Muscle of arm (tissue), 1 donor: ENCODE measurements at regions not wholly inside any gene's neighbourhood (a gene's known extent, or its start where the extent isn't known, plus 50 kb on each side); places are given as distances from the start of the nearest gene placed in this dataset.
"Not testable (repeated sequence)": the region's sequence is repeated elsewhere in the genome, so short reads cannot be mapped to it uniquely, and the experiment has no call there.

Source experiments
- DNase-seq: peaks from one replicate; pipeline ENCODE4 v3.0.0-alpha.2; 2013

DNA sequence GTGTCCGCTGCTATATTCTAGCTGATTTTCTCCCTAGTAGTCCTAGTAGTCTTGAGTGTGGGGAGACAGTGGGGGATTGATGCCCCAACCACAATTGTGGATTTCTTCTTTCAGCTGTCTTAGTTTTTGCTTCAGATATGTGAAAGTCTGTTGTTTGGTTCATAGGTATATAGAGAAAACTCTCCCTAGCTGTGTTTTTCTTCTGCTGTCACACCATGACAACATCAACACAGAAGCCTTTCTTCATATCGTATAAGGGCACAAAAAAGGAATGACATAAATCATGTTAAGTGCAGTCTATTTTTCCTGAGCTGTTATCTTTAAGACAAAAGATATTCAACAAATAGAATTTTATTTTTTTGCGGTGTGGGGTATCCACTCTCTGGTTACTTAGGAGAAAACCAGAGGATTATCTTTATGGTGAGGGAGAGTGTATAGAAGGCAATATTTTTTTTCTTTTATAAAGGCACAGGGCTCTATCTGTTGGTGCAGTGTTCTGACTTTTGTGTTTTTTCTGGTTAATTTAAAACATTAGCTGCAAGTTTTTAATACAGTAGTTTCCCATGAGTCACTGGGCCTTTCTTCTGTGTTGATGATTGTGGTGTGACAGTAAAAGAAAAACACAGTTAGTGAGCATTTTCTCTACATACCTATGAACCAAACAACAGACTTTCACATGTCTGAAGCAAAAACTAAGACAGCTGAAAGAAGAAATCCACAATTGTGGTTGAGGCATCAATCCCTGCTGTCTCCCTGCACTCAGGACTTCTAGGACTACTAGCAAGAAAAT lies 139.3 kb upstream of the PLGLB2 start:
- DNase-seq = not testable (repeated sequence)

DNA sequence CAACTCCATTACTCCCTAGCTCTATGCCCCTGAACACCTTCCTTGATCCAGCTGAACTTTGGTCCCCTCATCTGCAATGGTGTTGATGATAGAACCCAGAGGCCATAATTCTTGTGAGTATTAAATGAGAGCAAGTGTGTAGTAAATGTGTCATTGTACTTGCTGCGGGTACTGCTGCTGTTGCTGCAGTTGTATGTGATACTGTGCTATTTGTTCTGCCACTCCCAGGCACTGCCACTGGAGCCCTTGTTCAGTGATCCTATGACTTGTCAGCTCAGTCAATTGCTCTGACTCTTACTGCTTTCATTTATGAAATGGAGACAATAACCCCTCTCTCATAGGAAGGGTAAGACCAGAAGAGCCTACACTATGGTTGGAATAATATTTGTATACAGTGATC lies 136.9 kb upstream of the PLGLB2 start:
- not testable (repeated sequence) for DNase-seq

DNA sequence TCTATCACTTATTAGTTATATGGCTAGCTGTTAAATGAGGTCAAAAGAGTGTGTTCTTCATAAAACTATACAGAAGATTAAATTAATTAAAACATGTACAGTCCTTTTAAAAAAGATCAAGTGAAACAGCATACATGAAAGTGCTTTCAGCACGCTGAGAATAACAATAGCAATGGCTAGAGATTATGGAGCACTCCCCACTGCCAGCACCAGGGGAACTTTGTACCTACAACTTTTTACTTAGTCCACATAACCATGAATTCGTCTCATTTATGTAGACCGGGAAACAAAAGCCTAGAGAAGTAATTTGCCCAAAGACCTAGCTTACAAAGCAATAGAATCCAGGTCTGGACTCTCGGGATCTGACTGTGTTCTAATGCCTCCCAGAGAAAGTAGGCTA lies 136.5 kb upstream of the PLGLB2 start:
- DNase-seq = not testable (repeated sequence)

DNA sequence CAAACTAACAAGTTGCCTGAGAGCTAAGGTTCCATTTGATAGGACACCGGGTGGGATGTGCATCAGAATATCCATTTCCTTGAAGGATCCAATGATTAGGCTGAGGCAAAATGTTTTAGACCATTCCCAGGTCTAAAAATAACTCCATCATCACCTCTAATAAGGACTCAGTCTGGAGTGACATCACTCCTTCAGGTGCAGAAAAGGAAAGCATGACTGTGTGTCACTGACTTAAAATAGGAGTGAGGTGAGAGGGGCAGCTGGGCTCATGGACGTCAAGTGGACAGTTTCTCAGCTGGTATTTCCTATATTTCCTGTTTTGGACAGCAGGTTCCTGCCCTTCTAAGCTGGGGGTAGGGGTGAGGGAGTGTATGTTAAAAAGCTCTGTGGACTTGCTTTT lies 135.9 kb upstream of the PLGLB2 start:
- DNase-seq = not testable (repeated sequence)

DNA sequence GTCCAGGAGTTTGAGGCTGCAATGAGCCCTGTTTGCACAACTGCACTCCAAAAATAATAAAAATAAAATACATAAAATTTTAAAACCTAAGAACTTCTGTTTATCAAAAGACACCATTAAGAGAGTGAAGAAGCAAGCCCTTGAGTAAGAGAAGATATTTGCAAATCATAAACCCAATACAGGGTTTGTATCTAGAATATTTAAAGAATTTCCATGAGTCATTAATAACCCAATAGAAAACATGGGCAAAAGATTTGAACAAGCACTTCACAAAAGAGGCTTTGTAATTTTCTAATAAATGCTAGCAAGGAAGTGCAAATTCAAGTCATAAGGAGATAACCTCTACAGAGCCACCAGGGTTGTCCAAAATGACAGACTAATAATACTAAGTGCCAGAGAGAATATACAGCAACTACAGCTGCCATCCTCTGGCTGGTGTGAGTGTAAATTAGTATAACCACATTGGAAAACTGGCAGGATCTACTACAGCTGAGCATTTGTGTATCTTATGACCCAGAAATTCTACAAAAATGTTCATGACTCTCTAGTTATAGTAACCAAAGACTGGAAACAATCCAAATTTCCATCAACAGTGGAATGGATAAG lies 133.0 kb upstream of the PLGLB2 start:
- DNase-seq = not testable (repeated sequence)

DNA sequence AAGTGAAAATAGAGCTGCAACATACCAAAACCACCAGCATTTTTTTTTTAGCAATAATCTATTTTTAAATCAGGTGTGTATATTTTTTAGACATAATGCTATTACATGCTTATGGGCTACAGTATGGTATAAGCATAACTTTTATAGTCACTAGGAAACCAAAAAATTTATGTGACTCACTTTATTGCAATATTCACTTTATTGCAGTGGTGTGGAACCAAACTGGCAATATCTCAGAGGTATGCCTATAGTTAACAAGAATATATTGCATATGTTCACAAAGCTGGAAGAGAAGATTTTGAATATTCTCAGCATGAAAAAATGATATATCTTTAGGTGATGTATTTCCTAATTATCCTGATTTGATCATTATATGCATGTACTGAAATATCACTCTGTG lies 128.8 kb upstream of the PLGLB2 start:
- not testable (repeated sequence) for DNase-seq

DNA sequence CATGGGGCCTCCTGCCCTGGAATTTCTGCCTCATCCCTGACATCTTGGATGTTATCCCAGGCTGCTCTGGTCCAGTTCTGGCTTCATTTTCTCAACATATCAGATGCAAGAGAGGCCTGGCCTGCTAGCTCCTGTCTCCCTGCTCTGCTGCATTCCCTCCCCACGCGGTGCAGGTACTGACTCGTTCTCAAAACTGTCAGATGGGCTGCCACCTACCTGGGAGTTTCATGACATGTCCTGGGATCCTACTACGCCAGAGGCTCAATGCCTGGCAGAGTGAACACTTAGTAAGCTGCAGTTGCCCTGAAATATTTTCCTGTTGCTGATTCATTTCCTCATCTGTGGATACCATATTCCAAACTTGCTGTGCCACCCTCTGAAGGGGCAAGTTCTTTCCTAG lies 126.7 kb upstream of the PLGLB2 start:
- not testable (repeated sequence) for DNase-seq

DNA sequence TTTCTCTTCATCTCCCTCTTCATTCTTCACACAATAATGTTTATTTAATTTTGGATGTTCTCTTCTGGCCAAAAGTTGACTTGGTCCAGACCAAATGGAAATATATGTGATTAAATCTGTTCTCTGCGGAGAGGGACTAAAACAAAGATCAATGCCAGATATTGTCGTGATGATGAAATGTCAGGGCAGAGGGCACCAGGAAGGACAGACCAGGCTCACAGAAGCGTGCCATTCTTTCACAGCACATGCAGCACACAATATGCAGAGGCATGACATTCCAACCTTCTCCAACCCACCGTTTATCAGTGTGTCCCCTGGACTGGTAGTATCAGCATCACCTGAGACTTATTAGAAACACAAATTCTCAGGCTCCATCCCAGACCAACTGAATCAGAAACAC lies 125.2 kb upstream of the PLGLB2 start:
- not testable (repeated sequence) for DNase-seq

DNA sequence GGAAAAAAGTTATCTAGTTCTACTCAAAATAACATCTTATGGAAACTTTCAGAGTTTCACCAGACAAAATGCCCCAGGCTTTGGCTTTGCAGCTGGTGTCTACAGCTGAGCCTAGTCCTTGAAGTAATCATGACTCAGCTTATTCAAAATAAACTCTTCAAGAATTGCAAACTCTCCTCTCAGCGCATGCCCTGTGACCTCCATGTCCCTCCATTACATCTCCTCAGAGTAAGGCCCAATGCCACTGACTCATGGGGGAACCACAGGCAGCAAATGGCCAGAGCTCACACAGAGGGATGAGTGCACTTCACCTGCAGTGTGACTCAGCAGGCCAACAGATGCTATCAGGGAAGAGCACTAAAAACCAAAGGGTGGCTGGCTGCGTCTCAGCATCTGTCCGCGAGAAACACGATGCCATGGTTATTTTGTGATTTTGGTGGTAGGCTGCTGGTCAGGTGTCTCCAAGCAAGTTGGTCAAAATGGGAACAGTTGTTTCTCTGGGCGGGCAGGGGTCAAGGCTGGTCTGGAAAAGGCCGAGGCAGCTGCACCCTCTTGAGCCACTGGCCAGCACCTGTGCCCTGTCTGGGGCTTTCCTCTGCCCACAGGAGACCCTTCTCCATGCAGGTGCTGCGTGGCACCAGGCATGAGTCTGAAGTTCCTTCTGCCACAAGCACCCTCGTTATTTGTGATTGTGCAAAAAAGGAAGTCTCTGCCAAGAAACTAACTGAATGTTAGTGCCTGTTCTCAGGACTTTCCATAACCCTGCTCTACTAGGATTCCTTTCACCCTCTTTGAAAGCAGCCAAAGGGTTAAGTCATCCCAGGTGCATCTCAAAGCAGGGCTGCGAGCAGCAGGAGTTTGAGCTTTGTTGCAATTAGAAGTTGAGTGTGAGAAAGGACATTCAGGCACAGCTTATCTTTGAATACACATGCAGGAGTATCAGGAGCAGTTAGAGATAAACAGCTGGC lies 118.1 kb upstream of the PLGLB2 start:
- not testable (repeated sequence) for DNase-seq

DNA sequence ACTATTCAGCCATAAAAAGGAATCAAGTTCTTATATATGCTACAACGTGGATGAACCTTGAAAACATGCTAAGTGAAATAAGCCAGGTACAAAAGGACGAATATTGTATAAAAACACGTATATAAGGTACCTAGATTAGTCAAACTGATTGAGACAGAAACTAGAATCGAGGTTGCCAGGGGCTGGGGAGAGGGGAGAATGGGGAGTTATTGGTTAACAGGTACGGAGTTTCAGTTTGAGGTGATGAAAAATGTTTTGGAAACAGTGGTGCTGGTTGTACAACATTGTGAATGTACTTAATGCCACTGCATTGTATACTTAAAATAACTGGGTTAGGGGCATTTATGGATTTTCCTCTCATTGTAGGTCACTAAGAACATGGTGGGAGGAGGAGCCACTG lies 117.0 kb upstream of the PLGLB2 start:
- not testable (repeated sequence) for DNase-seq

DNA sequence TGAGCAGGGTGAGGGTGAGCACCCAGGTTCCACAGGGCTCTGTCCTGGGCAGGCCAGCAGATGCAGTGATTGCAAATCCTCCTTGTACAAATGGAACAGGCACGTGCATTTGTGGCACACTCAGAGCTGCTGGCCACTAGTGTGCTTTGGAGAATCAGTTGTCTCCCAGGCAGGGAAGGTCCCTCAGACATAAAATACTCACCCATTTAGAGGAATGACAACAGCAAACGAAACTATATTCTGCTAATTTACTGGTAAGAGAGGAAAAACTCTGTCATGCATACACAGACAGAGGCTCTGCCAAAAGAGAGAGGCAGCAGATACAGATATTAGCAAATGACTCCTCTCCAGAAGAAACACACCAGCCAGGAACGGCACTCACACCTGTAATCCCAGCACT lies 116.5 kb upstream of the PLGLB2 start:
- not testable (repeated sequence) for DNase-seq

DNA sequence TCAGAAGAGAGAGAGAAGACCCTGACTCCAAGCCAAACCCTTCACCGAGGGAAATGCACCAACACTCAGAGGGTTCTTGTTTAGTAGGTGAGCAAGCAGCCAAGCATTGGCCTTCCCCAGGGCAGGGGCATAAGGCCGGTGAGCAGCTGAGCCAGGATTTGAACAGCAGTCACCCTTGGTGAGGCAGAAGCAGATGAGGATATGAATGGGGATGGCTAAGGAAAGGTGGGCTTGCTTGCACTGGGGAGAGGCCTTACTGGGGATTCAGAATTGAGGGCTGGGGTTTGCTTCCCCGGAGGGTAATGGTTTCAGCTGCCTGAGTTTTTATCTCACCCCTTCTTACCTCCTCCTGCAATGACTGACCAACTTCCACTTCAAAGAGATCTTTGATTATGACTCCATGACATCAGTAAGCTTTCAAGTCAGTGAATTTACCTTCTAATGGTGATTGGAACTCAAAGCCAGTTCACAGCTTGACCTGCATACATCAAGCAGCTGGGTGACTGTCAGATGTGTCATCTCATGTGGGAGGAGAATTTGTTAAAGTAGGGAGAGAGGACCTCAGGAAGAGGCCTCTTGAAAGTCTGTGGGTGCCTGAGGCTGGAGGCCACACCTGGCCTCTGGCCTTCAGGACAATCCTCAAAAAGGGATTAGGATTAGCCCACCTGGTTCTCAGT lies 114.5 kb upstream of the PLGLB2 start:
- DNase-seq = not testable (repeated sequence)

DNA sequence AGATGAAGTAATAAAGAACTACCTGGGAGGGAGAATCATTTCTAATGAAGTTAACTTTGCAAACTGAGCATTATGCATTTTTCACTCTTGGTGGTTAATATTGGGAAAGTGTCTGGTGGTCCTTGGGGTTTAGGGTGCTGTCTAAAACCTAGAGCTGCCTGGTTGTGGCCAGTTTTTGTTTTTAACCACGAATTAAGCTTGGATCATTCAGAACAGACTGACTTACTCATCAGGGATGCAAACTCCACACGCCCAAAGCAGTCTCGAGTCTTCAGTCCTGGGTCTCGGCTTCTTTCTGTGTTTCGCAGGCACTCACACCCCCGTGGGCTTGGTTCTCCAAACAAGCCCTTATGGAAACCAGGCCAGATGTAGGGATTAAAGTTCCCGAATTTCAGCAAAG lies 113.8 kb upstream of the PLGLB2 start:
- not testable (repeated sequence) for DNase-seq

DNA sequence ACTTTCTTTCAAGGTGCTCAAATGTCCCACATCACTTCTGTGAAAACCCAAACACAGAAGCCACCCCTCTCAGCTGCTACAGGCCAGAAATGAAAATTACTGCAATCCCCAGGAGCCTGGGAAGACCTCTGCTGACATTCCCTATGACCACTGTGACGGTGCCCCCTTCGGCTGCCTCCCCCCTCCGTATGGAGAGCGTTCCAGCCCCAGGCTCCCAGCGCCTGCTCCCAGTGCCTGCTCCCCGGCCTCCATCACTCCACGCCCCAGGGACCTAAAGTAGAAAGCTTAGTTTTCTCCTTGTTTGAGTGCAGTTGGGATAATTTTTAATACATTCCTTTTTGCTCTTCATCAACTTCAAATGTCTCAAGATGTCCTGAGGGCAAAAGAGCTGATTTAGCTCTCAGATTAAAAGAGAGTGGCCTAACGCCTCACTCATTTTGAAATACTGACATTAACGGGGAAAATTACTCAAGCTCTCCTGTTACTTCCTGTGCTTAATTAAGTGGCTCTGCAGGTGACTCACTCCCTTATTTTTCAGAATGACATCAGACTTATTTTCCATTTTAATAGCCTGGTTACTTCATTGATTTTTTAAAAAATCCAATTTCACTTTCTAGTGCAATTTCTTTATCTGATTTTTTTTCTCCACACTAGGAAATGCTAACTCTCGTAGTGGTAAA lies 112.8 kb upstream of the PLGLB2 start:
- DNase-seq = not testable (repeated sequence)

DNA sequence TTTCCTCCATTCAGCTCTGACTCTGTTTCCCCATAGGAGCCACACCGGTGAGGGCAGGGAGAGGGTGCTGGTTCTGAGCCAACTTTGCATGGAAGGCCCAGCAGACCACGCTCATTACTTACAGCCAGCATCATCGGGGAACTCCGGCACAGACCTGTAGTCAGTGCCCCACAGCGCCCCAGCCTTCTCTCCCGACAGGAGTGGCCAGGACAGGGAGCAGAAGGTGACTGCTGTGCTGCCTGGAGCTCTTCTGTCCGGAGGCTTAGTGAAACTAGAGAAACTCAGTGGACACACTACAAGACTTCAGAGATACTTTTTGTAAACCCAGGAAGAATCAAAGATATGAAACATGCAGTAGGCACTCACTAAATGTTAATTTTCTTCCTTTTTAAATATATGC lies 111.6 kb upstream of the PLGLB2 start:
- not testable (repeated sequence) for DNase-seq

DNA sequence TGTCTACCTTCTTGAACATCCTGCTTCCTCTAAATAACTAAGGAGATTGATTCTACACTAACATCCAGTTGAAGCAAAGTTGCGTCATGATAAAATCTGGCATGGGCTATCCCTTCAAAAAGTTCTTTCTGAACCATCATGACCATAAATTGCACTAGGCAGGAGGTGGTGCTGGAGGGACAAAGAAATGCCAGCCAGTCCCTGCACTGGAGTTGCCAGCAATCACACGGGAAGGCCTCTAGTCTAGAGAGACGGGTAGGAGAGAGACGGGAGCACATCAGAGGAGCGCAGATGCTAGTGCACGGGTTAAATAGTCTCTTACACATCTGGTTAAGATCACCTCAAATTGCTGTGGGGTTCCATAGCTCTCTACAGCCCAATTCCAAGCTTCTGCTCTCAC lies 111.2 kb upstream of the PLGLB2 start:
- DNase-seq = not testable (repeated sequence)

DNA sequence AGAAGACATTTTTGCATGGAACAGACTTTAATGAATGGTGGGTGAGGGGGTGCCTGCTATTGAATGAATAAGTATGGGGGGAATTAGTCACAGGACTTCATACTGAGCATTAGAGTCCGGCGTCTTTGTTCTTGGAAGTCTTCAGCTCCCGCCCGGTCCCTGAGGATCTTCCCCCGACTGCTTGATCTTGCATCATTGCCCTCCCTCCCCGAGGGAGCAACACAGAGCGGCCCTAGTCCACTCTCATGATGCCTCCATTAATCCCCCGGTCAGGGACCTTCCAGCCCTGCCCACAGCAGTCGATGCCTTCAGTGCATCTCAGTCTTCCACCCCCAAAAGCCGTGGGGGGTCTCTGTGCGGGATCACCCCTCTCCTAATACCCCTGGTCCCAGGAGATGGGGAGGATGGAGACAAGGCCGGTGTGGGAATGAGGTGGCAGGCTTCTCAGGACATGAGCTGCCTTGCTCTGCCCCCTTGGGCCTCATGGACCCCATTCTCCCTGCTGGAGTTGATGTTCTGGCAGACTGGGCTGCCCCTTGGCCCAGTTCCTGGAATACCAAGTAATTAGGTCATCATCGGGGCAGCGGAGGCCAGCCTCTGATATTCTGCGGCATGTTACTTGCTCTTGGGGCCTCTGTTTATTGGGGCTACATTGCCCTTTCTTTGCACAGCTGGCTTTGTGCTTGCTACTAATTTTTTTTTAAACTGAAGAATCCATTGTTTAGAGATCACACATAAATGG lies 110.5 kb upstream of the PLGLB2 start:
- DNase-seq = not testable (repeated sequence)

DNA sequence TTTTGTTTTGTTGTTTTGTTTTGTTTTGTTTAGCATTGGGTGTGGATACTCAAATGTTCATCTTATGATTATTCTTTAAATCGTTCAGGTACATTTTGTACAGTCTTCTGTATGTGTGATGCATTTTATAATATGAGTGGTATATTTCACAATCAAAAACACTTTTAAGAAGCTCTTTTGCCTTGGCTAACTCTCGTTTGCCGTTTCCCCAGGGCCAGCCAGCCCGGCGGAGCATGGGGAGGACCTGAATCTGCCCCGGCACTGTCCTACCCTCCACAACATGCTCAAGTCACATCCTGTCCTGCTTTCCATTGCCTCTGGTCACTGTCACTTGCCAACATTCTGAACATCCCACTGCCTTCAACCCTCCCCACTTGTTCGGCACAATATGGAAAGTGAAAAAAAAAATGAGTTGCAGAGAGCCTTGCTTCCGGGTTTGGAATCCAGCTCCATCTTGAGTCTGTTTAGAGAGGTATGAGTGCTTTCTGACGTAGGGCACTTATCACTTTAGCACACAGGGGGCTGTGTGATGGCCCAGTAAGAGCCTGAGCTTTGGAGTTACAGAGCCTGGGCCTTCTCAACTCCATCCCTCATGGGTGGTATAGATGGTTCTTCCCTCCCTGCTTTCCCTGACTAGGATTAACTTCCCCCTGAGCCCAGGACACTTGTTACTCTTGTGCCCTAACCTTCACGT lies 109.6 kb upstream of the PLGLB2 start:
- DNase-seq = not testable (repeated sequence)

DNA sequence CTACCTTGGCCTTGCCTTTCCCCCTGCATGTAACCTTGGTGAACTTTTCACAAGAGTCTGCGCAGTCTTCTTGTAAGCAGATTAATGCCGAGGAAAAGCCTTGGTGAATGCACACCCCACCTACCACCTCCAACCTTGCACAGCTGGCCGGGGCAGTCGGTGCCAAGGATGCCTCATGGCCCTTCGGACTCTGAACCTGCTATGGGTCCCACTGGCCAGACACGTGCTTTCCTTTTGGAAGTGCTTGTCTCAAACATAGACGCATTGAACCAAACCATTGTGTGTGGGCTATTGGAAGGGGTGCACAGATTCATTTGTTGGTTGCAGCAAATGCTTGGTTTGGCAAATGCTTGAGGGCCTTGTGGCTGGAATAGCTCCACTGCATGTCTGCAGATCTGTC lies 109.0 kb upstream of the PLGLB2 start:
- not testable (repeated sequence) for DNase-seq
